GM23338 (cell line): ENCODE measurements at regions not wholly inside any gene's neighbourhood (a gene's known extent, or its start where the extent isn't known, plus 50 kb on each side); places are given as distances from the start of the nearest gene placed in this dataset.

Experiments used
- ATAC-seq: fragments of 200-7000 bp; cut with Tn5 transposase; 3 replicates; pipeline ENCODE4 v1.9.1; 2020
- DNase-seq: peaks from one replicate; pipeline ENCODE4 v3.0.0-alpha.2; 2015; ENCODE audit warnings: low spot score
- H2AFZ ChIP-seq: fragments of 200-600 bp; sonication (generic); 2 replicates; pipeline ENCODE4 v1.8.0; 2016; ENCODE audit warnings: antibody characterized with exemption, mild to moderate bottlenecking, moderate library complexity
- H3F3A ChIP-seq: fragments of 200-600 bp; sonication (generic); replicated peaks from 2 replicates; pipeline ENCODE4 v1.8.0; 2017; ENCODE audit warnings: antibody characterized with exemption, mixed run types, low read depth
- H3K27ac ChIP-seq: fragments of 200-600 bp; sonication (generic); 2 replicates; pipeline ENCODE4 v1.6.1; 2016; ENCODE audit warnings: low read depth
- H3K27me3 ChIP-seq: fragments of 200-600 bp; sonication (generic); 2 replicates; pipeline ENCODE4 v1.8.0; 2016; ENCODE audit warnings: mild to moderate bottlenecking, mixed run types, moderate library complexity; ENCODE audit not compliant: insufficient read depth
- H3K36me3 ChIP-seq: fragments of 200-600 bp; sonication (generic); 2 replicates; pipeline ENCODE4 v1.8.0; 2016; ENCODE audit warnings: mild to moderate bottlenecking; ENCODE audit not compliant: insufficient read depth
- H3K4me1 ChIP-seq: fragments of 200-600 bp; sonication (generic); 2 replicates; pipeline ENCODE4 v1.8.0; 2016; ENCODE audit warnings: mild to moderate bottlenecking, moderate library complexity; ENCODE audit not compliant: insufficient read depth
- H3K4me2 ChIP-seq: fragments of 200-600 bp; sonication (generic); 2 replicates; pipeline ENCODE4 v1.7.1; 2017; ENCODE audit warnings: mixed run types
- H3K4me3 ChIP-seq: fragments of 200-600 bp; sonication (generic); 2 replicates; pipeline ENCODE4 v1.6.1; 2016; ENCODE audit warnings: mixed run types
- H3K79me2 ChIP-seq: fragments of 200-600 bp; sonication (generic); replicated peaks from 2 replicates; pipeline ENCODE4 v1.8.0; 2017; ENCODE audit warnings: mild to moderate bottlenecking; ENCODE audit not compliant: insufficient read depth
- H3K9me2 ChIP-seq: fragments of 200-600 bp; sonication (generic); 2 replicates; pipeline ENCODE4 v1.8.0; 2017; ENCODE audit not compliant: insufficient read depth
- H4K20me1 ChIP-seq: fragments of 200-600 bp; sonication (generic); replicated peaks from 2 replicates; pipeline ENCODE4 v1.8.0; 2017; ENCODE audit warnings: mild to moderate bottlenecking; ENCODE audit not compliant: insufficient read depth
- H3K27ac Mint-ChIP-seq: 2 replicates; pipeline ENCODE4 v1.8.0; 2020; ENCODE audit warnings: inconsistent platforms, mild to moderate bottlenecking, moderate library complexity, mixed read lengths
- H3K27me3 Mint-ChIP-seq: 3 replicates; pipeline ENCODE4 v1.8.0; 2022; ENCODE audit warnings: low read depth, mild to moderate bottlenecking, moderate library complexity, mixed read lengths, inconsistent platforms; ENCODE audit not compliant: insufficient read depth, poor library complexity
- H3K36me3 Mint-ChIP-seq: 3 replicates; pipeline ENCODE4 v1.8.0; 2021; ENCODE audit warnings: low read depth, mild to moderate bottlenecking, inconsistent platforms, moderate library complexity, mixed read lengths
- H3K4me1 Mint-ChIP-seq: 3 replicates; pipeline ENCODE4 v1.8.0; 2020; ENCODE audit warnings: mild to moderate bottlenecking, inconsistent platforms, mixed read lengths
- H3K4me3 Mint-ChIP-seq: 3 replicates; pipeline ENCODE4 v1.8.0; 2021; ENCODE audit warnings: moderate library complexity, mild to moderate bottlenecking, inconsistent platforms, mixed read lengths
- H3K9me3 Mint-ChIP-seq: 3 replicates; pipeline ENCODE4 v1.8.0; 2020; ENCODE audit warnings: moderate library complexity, mild to moderate bottlenecking, inconsistent platforms, mixed read lengths
- CREB1 ChIP-seq: fragments of 250-450 bp; sonication (Bioruptor Pico); IDR thresholded peaks from 2 replicates; pipeline ENCODE4 v1.5.0; 2020; ENCODE audit warnings: low read depth, mild to moderate bottlenecking, moderate library complexity
- EZH2phosphoT487 ChIP-seq: fragments of 200-600 bp; sonication (generic); IDR thresholded peaks from one replicate; pipeline ENCODE4 v1.8.1; 2018; ENCODE audit warnings: antibody characterized with exemption; ENCODE audit not compliant: unreplicated experiment
- JUNB ChIP-seq: IDR thresholded peaks from one replicate; pipeline ENCODE4 v1.6.1; 2016; ENCODE audit warnings: antibody characterized with exemption; ENCODE audit not compliant: unreplicated experiment
- NANOG ChIP-seq: IDR thresholded peaks from 2 replicates; pipeline ENCODE4 v1.6.1; 2016; ENCODE audit warnings: antibody characterized with exemption, borderline replicate concordance
- POLR2AphosphoS5 ChIP-seq: IDR thresholded peaks from 2 replicates; pipeline ENCODE4 v1.6.1; 2016; ENCODE audit warnings: antibody characterized with exemption, low read depth
- STAT1 ChIP-seq: IDR thresholded peaks from one replicate; pipeline ENCODE4 v1.6.1; 2016; ENCODE audit warnings: antibody characterized with exemption; ENCODE audit not compliant: unreplicated experiment
- ZNF331 ChIP-seq: fragments of 250-450 bp; sonication (Bioruptor Pico); IDR thresholded peaks from 2 replicates; pipeline ENCODE4 v1.5.0; 2020; ENCODE audit warnings: low read depth, mild to moderate bottlenecking, moderate library complexity
- ZNF462 ChIP-seq: fragments of 250-450 bp; sonication (Bioruptor Pico); IDR thresholded peaks from 2 replicates; pipeline ENCODE4 v1.5.0; 2020; ENCODE audit warnings: mild to moderate bottlenecking, moderate library complexity
- TF ChIP-seq, protein P1 (sequence below): IDR thresholded peaks from one replicate; pipeline ENCODE4 v1.6.1; 2018; ENCODE audit warnings: antibody characterized with exemption; ENCODE audit not compliant: unreplicated experiment
- TF ChIP-seq, protein P2 (sequence below): IDR thresholded peaks from 2 replicates; pipeline ENCODE4 v1.6.1; 2016; ENCODE audit warnings: antibody characterized with exemption

- Histone ChIP-seq H3K27me3 (no peaks in the 10 kb centered on the region), H3K4me3 (no peak overlapping the region), H3K36me3 (no peaks in the 10 kb centered on the region), H3K27ac (no peak overlapping the region), H3K9me2 (peaks cover 22% of the 10 kb centered on the region; the same call in 1 of the 2 replicates), H3K4me1 (no peaks in the 10 kb centered on the region), H2AFZ (no peak overlapping the region), H3F3A (no peaks in the 10 kb centered on the region), H4K20me1 (no peaks in the 10 kb centered on the region), H3K4me2 (no peak overlapping the region), H3K79me2 (no peaks in the 10 kb centered on the region)
- Mint-ChIP-seq H3K4me1 (no peaks in the 10 kb centered on the region), H3K27ac (no peak overlapping the region), H3K9me3 (peaks cover 11% of the 10 kb centered on the region; the same call in 1 of the 3 replicates), H3K36me3 (no peaks in the 10 kb centered on the region), H3K4me3 (no peak overlapping the region), H3K27me3 (no peaks in the 10 kb centered on the region)
- ATAC-seq (no peak), DNase-seq (no peak)
- TF ChIP-seq CREB1 (CRISPR knock-in tag) (no peak), ZNF331 (CRISPR knock-in tag) (no peak), POLR2AphosphoS5 (no peak), EZH2phosphoT487 (no peak), STAT1 (no peak), JUNB (no peak), NANOG (no peak), ZNF462 (CRISPR knock-in tag) (no peak)
- TF ChIP-seq, protein P1, sequence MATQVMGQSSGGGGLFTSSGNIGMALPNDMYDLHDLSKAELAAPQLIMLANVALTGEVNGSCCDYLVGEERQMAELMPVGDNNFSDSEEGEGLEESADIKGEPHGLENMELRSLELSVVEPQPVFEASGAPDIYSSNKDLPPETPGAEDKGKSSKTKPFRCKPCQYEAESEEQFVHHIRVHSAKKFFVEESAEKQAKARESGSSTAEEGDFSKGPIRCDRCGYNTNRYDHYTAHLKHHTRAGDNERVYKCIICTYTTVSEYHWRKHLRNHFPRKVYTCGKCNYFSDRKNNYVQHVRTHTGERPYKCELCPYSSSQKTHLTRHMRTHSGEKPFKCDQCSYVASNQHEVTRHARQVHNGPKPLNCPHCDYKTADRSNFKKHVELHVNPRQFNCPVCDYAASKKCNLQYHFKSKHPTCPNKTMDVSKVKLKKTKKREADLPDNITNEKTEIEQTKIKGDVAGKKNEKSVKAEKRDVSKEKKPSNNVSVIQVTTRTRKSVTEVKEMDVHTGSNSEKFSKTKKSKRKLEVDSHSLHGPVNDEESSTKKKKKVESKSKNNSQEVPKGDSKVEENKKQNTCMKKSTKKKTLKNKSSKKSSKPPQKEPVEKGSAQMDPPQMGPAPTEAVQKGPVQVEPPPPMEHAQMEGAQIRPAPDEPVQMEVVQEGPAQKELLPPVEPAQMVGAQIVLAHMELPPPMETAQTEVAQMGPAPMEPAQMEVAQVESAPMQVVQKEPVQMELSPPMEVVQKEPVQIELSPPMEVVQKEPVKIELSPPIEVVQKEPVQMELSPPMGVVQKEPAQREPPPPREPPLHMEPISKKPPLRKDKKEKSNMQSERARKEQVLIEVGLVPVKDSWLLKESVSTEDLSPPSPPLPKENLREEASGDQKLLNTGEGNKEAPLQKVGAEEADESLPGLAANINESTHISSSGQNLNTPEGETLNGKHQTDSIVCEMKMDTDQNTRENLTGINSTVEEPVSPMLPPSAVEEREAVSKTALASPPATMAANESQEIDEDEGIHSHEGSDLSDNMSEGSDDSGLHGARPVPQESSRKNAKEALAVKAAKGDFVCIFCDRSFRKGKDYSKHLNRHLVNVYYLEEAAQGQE, result no peak
- TF ChIP-seq, protein P2, sequence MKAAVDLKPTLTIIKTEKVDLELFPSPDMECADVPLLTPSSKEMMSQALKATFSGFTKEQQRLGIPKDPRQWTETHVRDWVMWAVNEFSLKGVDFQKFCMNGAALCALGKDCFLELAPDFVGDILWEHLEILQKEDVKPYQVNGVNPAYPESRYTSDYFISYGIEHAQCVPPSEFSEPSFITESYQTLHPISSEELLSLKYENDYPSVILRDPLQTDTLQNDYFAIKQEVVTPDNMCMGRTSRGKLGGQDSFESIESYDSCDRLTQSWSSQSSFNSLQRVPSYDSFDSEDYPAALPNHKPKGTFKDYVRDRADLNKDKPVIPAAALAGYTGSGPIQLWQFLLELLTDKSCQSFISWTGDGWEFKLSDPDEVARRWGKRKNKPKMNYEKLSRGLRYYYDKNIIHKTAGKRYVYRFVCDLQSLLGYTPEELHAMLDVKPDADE, result no peak
Measured at GRCh38 chr6:6376845-6377244, 56.4 kb upstream of the F13A1 start.
